Dermis microvascular lymphatic vessel endothelial cell (primary cell): ENCODE measurements at regions not wholly inside any gene's neighbourhood (a gene's known extent, or its start where the extent isn't known, plus 50 kb on each side); places are given as distances from the start of the nearest gene placed in this dataset.

ENCODE experiments used
- DNase-seq, 2 donors: peaks; one replicate each; pipeline versions ENCODE4 v3.0.0 to v3.0.0-alpha.2; 2010; ENCODE audit warnings: low read depth in 2 of 2

DNA sequence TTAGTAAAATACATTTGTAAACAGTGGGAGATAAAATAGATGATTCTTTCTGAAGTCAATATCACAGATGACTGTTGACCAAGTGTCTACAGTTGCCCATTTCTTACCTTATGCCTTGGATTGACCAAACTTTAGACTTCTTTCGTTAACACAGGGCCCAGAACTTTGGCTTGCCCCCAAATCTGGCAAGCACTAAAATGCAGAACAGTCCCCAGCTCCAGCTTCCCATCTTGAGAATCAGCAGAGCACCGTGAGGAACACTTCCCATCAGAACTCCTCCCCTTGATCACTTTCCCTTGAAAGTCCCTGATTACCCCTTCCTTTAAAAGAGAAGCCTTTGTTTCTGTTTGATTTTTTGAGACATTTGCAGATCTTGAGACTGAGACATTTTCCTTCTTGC lies 1039.9 kb downstream of the TLE1 start:
- DNase-seq = no peak

DNA sequence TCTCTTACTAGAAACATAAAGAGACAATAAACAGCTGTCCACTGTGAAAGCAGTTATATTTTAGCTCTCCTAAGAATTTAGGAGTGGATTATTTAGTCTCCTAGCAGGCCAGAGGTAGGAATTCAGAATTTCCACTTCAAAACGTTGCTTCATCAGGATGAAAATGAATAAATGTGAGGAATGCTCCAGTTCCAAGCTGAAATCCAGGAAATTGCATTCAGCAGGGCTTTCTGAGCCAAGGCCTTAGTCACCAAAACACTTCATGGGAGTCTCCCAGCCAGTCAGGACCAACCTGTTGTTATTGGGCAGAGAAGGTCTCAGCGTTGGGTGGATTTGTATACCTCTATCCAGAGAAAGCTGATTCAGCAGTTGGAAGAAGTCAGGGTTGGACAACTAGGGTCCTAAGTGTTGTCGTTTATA lies 1040.3 kb downstream of the TLE1 start:
- no peak for DNase-seq

DNA sequence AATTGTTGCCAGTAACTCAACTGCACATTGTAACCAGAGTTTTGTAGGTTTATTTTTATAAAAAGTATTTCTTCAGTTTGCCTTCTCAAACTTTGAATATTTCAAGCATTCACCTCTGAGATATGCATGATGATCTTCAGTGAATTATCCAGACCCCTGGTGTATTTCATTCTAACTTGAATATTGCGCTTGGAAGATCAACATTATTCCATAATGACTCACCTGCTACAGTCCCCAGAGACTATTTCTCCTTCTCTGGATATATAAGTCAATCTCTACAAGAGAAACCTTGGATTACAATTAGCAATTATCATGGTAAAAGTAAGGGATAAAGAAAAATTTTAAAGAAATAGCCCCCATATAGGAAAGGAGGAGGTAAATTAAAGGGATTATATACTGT lies 1041.0 kb downstream of the TLE1 start:
- no peak for DNase-seq

DNA sequence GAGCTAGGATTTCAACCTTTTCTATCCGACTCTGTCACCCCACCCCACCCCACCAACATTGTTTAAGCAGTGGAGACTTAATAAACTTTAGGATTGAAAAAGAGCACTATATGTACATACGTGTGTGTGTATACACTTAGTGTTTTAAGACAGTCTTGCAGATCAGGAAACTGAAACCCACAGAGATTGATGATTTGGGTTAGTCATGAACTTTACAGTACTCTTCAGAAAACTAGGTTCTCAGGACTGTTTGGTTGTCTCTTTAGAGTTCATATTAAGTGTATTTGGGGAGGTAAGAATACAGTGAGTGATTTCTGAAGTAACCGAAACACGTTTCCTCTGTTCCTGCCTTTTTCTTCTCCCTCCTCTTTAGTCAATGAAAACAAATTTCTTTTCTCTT lies 1043.1 kb downstream of the TLE1 start:
- DNase-seq = no peak

DNA sequence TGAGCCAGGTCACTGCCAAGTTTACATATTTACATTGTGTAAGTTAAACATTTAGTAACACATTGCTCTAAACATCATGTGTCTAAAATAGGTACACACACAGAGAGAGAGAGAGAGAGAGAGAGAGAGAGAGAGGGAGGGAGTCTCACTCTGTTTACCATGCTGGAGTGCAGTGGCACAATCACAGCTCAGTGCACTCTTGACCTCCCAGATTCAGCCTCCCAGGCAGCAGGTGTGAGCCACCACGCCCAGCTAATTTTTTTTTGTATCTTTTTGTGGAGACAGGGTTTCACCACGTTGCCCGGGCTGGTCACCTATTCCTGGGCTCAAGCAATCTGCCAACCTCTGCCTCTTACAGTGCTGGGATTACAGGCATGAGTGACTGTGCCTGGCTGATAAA lies 1045.3 kb downstream of the TLE1 start:
- no peak for DNase-seq

DNA sequence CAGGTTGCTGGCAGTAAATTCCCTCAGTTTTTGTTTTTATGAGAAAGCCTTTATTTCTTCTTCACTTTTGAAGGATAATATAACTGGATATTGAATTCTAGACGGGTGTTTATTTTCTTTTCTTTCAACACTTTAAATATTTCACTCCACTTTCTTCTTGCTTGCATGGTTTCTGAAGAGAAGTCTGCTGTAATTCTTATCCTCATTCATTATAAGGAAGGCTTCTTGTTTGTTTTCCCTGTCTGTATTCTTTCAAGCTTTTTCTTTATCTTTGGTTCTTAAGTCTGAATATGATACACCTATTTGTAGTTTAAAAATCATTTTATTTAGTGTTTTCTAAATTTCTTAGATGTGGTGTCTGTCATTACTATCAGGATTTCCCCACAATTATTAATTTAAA lies 1054.3 kb downstream of the TLE1 start:
- no peak for DNase-seq

DNA sequence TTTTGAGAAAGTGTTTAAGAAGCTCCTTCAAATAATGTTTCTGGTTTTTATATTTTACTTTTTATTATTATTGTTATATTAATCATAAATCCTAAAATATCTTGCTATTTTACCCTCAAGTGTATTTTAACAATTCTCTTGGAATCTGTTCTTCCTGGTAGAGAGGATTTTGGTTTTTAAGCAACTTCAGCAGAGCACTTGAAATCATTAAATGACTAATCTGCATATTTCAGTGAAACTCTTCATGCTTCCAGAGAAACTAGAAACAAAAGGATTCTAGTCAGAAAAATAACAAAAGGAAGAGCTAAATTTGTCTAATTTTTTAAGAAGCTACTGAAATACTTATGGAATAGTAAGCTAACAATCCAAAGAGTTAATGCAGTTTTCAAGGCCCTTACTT lies 1057.3 kb downstream of the TLE1 start:
- DNase-seq = no peak

DNA sequence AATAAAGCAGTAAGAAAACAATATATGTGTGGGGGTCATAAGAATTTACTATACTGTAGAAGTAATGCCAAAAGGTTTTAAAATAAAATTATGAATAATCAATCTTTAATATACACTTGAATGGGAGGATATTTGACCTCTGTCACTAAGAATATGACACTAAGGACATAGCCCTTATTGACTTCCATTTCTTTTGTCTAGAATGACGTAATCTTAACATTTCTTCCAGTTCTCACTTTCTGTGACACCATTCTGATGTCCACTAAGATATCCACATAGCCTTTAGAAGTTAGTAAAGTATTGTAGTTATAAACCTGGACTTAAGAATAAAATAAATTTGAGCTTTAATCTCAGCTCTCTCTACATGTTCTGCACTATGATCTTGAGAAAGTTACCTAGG lies 1050.7 kb downstream of the TLE4 start:
- no peak for DNase-seq

DNA sequence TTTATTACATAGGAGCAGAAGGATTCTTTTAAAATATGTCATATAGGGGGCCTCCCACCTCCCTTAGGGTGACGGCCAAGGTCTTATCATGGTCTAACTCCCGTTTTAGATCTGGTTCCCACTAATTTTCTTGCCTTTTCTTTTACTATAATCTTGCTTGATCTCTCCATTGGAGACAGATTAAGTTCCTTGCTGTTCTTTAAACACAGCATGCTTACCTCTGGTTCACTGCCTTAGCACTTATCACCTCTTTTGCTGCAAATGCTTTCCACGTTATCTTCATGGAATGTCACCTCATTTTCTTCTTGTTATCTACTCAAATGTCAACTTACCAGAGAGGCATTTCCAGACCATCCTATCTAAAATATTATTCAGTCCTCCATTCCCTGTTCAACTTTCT lies 1047.6 kb downstream of the TLE4 start:
- no peak for DNase-seq

DNA sequence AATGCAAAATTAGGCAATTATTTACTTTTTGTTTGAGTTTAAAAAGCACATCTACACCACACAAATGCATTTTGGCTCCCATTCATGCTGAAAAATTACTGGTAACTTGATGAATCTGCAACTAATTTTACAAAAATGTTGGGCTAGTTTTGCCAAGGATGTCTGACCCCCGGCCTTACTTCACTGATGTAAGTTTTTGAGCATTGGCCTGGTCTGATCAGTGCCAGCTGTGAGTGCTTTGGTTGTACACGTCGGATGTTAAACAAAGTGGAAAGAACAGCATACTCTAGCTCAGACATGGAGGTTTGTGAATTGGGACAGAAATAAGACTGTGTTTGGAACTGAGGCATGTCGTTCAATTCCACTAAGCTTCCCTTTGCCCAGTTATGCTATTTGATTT lies 1044.2 kb downstream of the TLE4 start:
- no peak for DNase-seq

DNA sequence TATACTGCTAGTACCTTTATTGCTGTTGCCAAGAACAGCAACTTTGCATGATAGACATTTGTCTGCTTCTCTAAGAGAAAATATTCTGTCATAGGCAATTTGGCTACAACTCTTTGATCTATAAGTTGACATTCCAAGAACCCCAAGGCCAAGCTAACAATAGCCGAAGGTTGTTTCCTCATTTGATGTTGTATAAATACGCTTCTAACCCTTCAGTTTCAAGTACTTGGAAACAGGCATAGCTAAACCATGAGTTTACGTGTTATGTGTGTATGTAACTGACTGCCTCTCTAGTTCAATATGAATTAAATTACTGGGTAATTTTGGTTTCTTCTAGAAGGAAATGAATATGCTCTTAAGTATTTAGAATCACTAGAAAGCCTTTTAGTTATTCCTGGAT lies 1034.0 kb downstream of the TLE4 start:
- no peak for DNase-seq

DNA sequence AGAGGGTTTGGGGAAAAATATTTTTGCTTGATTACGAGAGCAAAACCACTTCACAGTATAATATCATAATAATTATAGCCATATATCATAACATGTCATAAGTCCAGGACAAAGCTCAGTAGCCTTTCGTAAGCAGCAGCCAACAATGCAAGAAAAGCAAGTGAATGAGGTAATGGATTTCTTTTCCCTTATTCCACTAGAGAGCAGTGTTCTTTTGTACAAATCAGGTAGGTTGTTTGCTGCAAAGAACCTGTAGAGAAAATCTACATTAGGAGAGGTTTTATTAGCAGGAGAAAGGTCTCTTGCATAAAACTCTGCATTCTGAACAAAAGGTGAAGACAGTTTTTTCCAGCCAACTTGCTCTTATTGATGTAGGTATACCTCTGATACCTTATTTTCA lies 1033.4 kb downstream of the TLE4 start:
- DNase-seq = peak in 1 of 2 donors; percentile 0

DNA sequence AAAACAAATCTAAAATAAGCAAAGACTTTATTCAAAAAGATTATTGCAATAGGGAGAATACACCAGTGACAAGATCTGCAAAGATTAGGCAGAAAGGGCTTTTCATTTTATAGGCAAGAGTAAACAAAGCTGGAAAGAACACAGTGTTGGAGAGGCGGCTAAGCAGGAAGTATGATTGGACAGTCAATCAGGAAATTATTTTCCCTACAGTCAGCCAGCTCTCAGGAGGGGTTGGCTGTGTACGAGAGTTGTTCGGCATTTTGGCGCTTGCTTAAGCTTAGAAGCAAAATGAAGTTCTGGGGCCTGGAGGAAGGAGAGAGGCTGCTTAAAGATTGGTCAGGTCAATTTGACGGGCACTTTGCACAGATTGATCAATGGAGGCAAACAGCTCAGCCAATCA lies 1030.5 kb downstream of the TLE4 start:
- no peak for DNase-seq

DNA sequence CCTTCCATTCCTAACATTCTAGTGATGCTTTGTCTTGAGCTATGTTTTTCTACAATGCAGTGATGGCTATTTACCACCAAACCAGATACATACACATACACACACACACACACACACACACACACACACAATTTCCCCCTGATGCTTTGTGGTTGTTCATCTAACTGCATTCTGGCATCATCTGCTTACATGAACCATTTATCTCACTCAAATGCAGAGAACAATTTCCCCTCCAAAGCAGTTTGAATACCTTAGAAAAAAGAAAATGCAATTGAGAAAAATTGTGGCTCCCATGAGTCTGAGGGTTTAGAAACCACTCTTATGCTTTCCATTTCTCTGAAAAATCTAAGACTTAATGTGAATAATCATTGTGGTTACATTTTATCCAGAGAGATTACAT lies 1024.8 kb downstream of the TLE4 start:
- no peak for DNase-seq

DNA sequence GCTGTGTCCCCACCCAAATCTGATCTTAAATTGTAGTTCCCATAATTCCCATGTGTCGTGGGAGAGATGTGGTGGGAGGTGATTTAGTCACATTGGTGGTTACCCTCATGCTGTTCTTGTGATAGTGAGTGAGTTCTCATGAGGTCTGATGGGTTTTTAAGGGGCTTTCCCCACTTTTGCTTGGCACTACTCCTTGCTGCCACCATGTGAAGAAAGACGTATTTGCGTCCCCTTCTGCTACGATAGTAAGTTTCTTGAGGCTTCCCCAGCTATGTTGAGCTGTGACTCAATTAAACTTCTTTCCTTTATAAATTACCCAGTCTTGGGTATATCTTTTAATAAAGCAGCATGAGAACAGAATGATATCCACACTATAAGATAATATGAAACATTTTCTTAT lies 1023.4 kb downstream of the TLE4 start:
- no peak for DNase-seq

DNA sequence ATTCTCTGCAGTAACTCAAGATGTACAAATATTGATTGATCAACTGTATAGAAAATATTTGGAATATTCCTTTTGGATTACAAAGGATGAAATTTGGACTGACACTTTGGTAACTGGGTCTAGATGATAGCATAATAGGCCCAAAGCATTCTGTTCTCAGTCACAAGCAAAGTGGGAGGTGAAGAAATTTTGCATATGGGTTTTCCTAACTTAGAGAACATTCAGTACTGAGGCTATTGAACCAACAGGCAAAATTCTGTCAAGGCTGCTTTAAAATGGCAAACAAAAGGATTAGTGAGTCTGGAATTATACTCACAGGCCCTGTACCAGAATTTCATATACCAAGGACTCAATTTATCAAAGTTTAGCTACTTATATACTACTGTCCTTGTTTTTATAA lies 1020.6 kb downstream of the TLE4 start:
- DNase-seq = no peak

DNA sequence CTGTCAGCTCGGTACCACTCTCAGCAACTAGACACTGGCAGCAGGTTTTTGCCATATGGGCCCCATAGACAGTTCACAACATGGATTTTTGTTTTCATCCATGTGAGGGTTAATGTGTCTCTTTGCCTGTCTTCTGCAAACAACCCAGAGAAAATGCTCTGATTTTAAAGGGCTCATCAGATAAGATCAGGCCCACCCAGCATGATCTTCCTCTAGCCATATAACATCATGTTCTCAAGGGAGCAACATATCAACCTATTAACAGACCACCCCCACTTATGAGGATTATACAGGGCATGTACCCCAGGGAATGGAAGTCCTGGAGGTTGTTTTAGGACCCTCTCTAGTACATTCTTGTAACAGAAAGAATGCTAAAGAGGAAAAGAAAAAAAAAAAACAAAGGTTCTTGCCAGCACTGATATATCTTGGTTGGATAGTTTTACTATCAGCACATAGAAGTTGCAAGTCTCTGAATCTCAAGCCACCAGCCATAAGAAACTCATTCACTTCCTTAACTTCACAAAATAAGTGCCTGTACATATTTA lies 1015.1 kb downstream of the TLE4 start:
- no peak for DNase-seq

DNA sequence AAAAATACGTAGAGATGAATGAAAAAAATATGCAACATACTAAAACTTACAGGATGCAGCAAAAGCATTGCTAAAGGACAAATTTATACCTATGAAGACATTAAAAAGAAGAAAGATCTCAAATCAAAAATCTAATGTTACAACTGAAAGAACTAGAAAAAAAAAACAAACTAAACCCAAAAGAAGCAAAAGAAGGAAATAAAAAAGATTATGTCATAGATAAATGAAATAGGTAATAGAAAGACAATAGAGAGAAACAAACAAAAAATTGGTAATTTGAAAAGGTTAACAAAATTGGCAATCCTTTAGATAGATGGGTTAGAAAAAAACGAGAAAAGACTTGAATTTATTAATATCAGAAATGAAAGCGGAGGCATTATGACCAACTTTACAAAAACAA lies 1000.2 kb downstream of the TLE4 start:
- no peak for DNase-seq

DNA sequence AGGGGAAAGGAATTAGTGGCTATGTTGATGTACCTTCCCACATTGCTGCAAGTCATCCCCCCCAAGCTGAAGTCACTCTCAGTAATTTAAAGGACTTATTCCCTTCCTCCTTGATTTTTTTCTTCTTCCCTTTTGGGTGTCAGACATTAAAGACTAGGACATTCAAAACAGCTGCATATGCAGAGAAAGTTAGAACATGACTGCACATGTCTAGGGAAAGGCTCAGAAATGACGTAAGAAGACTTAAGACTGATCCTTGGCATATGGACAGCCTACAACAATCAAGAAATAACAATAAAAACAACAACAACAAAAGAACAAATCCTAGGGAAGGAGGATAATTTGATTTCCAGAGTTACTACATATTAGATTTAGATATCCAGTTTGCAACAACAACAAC lies 997.5 kb downstream of the TLE4 start:
- DNase-seq = no peak

DNA sequence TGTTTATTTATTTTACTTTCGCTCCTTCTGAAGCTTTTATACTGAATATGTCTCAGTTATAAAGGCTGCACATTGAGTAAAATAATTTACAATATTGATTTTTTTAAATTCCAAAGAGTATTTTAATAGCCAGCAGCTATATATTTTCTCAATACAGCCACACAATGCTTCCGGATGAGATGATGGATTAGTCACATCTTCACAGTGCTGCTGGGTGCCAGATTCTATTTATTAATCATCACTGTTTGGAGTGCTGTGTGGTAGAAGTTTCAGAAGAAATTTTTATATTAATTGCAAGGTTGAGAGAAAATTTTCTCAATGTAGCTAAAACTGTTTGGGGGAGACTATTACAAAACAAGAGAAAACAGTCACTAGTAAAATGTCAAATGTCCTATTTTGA lies 989.8 kb downstream of the TLE4 start:
- no peak for DNase-seq

DNA sequence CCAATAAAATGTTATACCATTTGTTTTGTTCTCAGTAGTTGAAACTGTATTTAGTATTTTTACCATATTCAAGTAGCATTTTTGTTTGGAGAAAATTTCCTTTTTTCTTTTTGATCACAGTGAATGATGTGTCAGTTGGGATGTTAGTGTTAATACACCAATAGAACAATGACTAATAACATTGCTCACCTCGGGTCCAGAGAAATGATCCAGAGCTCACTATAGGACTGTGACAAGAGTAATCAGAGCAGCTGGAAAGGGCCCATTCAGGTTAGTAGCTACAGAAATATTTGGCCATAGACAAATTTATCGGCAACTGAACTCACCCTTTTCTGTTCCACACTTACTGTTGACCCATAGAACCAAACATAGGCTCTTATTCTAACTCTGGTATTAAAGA lies 989.2 kb downstream of the TLE4 start:
- DNase-seq = no peak

DNA sequence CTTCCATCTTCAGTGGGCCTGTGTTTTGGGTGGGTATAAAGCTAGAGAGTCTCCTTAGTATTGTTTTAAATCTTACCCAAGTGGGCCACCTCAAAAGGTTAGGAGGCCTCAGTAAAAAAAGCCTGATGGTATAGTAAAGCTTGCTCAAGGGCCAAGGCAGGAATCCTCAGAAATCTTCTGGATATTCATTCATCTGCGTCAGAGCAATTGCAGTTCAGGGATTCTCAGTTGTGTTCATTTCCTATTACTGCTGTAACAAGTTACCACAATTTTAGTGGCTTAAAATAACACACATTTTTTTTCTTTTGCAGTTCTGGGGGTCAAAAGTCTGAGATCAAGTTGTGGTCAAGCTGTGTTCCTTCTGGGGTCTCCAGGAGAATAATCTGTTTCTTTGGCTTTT lies 985.5 kb downstream of the TLE4 start:
- DNase-seq = no peak

DNA sequence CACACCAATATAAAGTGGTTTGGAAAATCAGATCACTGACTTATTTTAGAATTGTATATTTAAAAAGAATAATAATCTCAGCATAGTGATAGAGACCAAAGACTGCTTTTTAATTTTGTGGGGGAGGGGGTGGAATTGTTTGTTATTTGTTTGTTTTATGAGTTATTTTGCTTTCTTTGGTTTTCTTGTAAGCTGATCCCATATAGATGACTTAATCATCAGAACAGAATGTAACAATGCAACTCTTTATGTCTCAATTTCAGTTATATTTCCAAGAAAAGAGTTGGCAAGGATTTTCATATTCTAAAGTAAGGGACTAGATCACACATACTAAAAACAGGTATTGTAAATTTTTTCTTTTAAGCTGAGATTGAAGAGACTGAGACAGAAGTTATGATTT lies 984.9 kb downstream of the TLE4 start:
- DNase-seq = no peak

DNA sequence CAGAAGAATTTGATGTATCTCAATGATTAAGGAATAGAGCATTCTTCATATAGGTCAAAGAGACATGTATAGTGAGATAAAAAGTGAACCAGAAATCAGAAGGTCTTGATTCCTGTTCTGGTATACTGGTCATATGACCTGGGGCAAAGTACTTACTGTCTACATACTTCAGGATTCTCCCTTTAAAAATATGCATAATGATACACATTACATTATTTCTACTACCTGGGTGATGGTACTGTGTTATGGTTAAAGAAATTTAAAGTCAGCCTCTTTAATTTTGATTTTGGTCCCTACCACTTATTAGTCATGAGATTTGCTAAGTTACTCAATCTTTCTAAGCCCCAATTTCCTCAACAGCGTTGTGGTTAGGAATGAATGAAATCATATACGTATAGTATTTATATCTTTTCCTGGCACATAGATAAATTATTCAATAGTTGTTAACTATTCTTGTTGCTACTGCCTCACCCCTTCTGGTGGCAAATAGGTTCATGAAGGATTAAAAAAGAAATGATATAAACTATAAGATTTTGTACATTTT lies 984.1 kb downstream of the TLE4 start:
- DNase-seq = no peak
